ENCODE measurements at regions not wholly inside any gene's neighbourhood (a gene's known extent, or its start where the extent isn't known, plus 50 kb on each side); places are given as distances from the start of the nearest gene placed in this dataset.

GRCh38 chrX:146109362-146109761, 291.7 kb downstream of the SLITRK2 start:
- no peak overlapping the region for H2BK20ac ChIP-seq (ENCODE audit: low read depth, low read length)
- no peak overlapping the region for H3K23ac ChIP-seq (ENCODE audit: low read depth, low read length)
- H3K18ac ChIP-seq (ENCODE audit: low read depth, low read length), result no peak overlapping the region
- no peak overlapping the region for H4K91ac ChIP-seq (ENCODE audit: insufficient read depth, low read depth, low read length)
- CTCF ChIA-PET, result interaction anchor here (0.6 kb wide), 1 partner anchor 164 kb away, joined by 3 read pairs; no protein-coding TSS in a partner anchor
- H3K4me3 ChIP-seq (ENCODE audit: insufficient read depth, low read depth, low read length), result no peak overlapping the region
- H2BK5ac ChIP-seq (ENCODE audit: low read depth, low read length, poor library complexity, severe bottlenecking), result no peak overlapping the region
- POLR2A ChIA-PET (ENCODE audit: unreplicated experiment), result no interaction called here
- no peak for DNase-seq
- H3K4me2 ChIP-seq (ENCODE audit: low read depth, low read length), result no peak overlapping the region
- no peak overlapping the region for H2BK120ac ChIP-seq (ENCODE audit: low read depth, low read length)
- H3K27me3 ChIP-seq (ENCODE audit: control insufficient read depth, insufficient read depth, low read length), result no peaks in the 10 kb centered on the region
- no peak overlapping the region for H3K14ac ChIP-seq (replicated peaks; ENCODE audit: low read depth, low read length)
- H4K20me1 ChIP-seq (ENCODE audit: insufficient read depth, low read length), result no peaks in the 10 kb centered on the region
- H2AK9ac ChIP-seq (replicated peaks; ENCODE audit: low read depth, low read length, poor library complexity), result no peak overlapping the region
- no peaks in the 10 kb centered on the region for H3K9me1 ChIP-seq (ENCODE audit: insufficient read depth, low read length)
- H3K56ac ChIP-seq (ENCODE audit: extremely low read depth, insufficient read depth, low read length), result no peak overlapping the region
- intact Hi-C loops (cut with micrococcal nuclease), result no loop called here
- no peak overlapping the region for H3K9ac ChIP-seq (ENCODE audit: low read depth, low read length)
- no peaks in the 10 kb centered on the region for H3K79me1 ChIP-seq (ENCODE audit: low read depth in 1 of 2, low read length in 2 of 2)
- H2AK5ac ChIP-seq (ENCODE audit: low read depth, low read length), result no peak overlapping the region
- H4K8ac ChIP-seq (ENCODE audit: low read depth in 2 of 2, low read length in 2 of 2), result no peak overlapping the region
- H3K36me3 ChIP-seq (ENCODE audit: control insufficient read depth, insufficient read depth, low read length), result no peaks in the 10 kb centered on the region
- in situ Hi-C loops (cut with MboI; ENCODE audit: low sequenced_read_pairs), result no loop called here
- H3K9me3 ChIP-seq (ENCODE audit: control insufficient read depth, insufficient read depth, low read length), result peaks cover 8% of the 10 kb centered on the region
- H2BK15ac ChIP-seq (ENCODE audit: low read depth, low read length), result no peak overlapping the region
- no peak overlapping the region for H4K5ac ChIP-seq (ENCODE audit: low read depth, low read length)
- H3K27ac ChIP-seq (ENCODE audit: insufficient read depth, low read length), result no peak overlapping the region
- ATAC-seq (ENCODE audit: low read depth), result no peak
- no peak overlapping the region for H2AFZ ChIP-seq (replicated peaks; ENCODE audit: low read length, poor library complexity)
- TF ChIP-seq POLR2A (IDR thresholded peaks at IDR 0.05; ENCODE audit: low read depth, low read length), result no peak
- no peak for TF ChIP-seq MXI1 (IDR thresholded peaks at IDR 0.05; ENCODE audit: borderline replicate concordance, low read depth, low read length)
- no peak for TF ChIP-seq NFE2L2 (IDR thresholded peaks at IDR 0.05; ENCODE audit: low read depth, low read length)
- TF ChIP-seq RAD21 (IDR thresholded peaks at IDR 0.05; ENCODE audit: low read length), result no peak
- TF ChIP-seq CTCF (conservative IDR thresholded peaks at IDR 0.05; ENCODE audit: low read depth, low read length), result no peak
- TF ChIP-seq MAFK (IDR thresholded peaks at IDR 0.05; ENCODE audit: low read depth, low read length), result no peak
- TF ChIP-seq CEBPB (IDR thresholded peaks at IDR 0.05; ENCODE audit: low read depth, low read length), result no peak
- no peak for TF ChIP-seq RCOR1 (IDR thresholded peaks at IDR 0.05; ENCODE audit: insufficient replicate concordance, low read length)
- TF ChIP-seq BHLHE40 (IDR thresholded peaks at IDR 0.05; ENCODE audit: low read depth, low read length), result no peak
- TF ChIP-seq MAZ (IDR thresholded peaks at IDR 0.05; ENCODE audit: borderline replicate concordance, low read depth, low read length), result no peak
- no peak for TF ChIP-seq ELK1 (IDR thresholded peaks at IDR 0.05; ENCODE audit: borderline replicate concordance, low read depth, low read length)
- TF ChIP-seq USF2 (IDR thresholded peaks at IDR 0.05; ENCODE audit: low read depth, low read length), result no peak
- no peak overlapping the region for H3K4ac ChIP-seq (ENCODE audit: low read depth, low read length)
- BruUV-seq (replicated peaks), result no TSS peak
- H3K4me1 ChIP-seq (ENCODE audit: control insufficient read depth, insufficient read depth, low read length), result no peaks in the 10 kb centered on the region
- WGBS, 2 experiments (ENCODE audit: extremely low coverage in 2 of 2, insufficient read length in 1 of 2), result no CpG with 5 or more reads among the region's 4 CpGs
- dilution Hi-C loops (cut with HindIII; ENCODE audit: low sequenced_read_pairs, unreplicated experiment), result no loop called here
